ENCODE measurements at regions not wholly inside any gene's neighbourhood (a gene's known extent, or its start where the extent isn't known, plus 50 kb on each side); places are given as distances from the start of the nearest gene placed in this dataset.

GRCh38 chr12:19034937-19035336 is 94.6 kb upstream of the PLEKHA5 start:
- Histone ChIP-seq H3K27me3 (ENCODE audit: insufficient read depth, poor library complexity, severe bottlenecking) (no peaks in the 10 kb centered on the region), H3K27ac (replicated peaks) (no peak overlapping the region), H3K4me3 (replicated peaks; ENCODE audit: insufficient read depth, low read length) (no peak overlapping the region)
- DNase-seq (ENCODE audit: low read depth in 1 of 2, low spot score in 1 of 2), result no peak
- no peak for TF ChIP-seq CTCF (IDR thresholded peaks at IDR 0.05; ENCODE audit: insufficient read depth, low read length)
- TF ChIP-seq POLR2AphosphoS5 (IDR thresholded peaks at IDR 0.05; ENCODE audit: low read depth), result no peak
- no peak for TF ChIP-seq SPI1 (IDR thresholded peaks at IDR 0.05; ENCODE audit: borderline replicate concordance, low read depth)
- no peak for TF ChIP-seq REST (IDR thresholded peaks at IDR 0.05; ENCODE audit: insufficient replicate concordance, low read depth)
- TF ChIP-seq GABPA (IDR thresholded peaks at IDR 0.05; ENCODE audit: low read depth), result no peak

- no peak overlapping the region for H3K4me3 ChIP-seq (replicated peaks; ENCODE audit: insufficient read depth, low read length)
- H3K27me3 ChIP-seq (ENCODE audit: insufficient read depth, poor library complexity, severe bottlenecking), result no peaks in the 10 kb centered on the region
- no peak for DNase-seq (ENCODE audit: low read depth in 1 of 2, low spot score in 1 of 2)
- no peak for TF ChIP-seq REST (IDR thresholded peaks at IDR 0.05; ENCODE audit: insufficient replicate concordance, low read depth)
- no peak overlapping the region for H3K27ac ChIP-seq (replicated peaks)
Measured at GRCh38 chr12:19035536-19035935, 94.0 kb upstream of the PLEKHA5 start.

GRCh38 chr12:19036673-19037357 is 92.7 kb upstream of the PLEKHA5 start:
- no peaks in the 10 kb centered on the region for H3K27me3 ChIP-seq (ENCODE audit: insufficient read depth, poor library complexity, severe bottlenecking)
- H3K27ac ChIP-seq (replicated peaks), result no peak overlapping the region
- H3K4me3 ChIP-seq (replicated peaks; ENCODE audit: insufficient read depth, low read length), result no peak overlapping the region
- DNase-seq (ENCODE audit: low read depth in 1 of 2, low spot score in 1 of 2), result no peak
- TF ChIP-seq CTCF (IDR thresholded peaks at IDR 0.05; ENCODE audit: insufficient read depth, low read length) (no peak), SPI1 (IDR thresholded peaks at IDR 0.05; ENCODE audit: borderline replicate concordance, low read depth) (no peak), GABPA (IDR thresholded peaks at IDR 0.05; ENCODE audit: low read depth) (no peak), REST (IDR thresholded peaks at IDR 0.05; ENCODE audit: insufficient replicate concordance, low read depth) (no peak), POLR2AphosphoS5 (IDR thresholded peaks at IDR 0.05; ENCODE audit: low read depth) (no peak)

Data from HL-60 (cell line).